ENCODE measurements at regions not wholly inside any gene's neighbourhood (a gene's known extent, or its start where the extent isn't known, plus 50 kb on each side); places are given as distances from the start of the nearest gene placed in this dataset.
"Not testable (repeated sequence)": the region's sequence is repeated elsewhere in the genome, so short reads cannot be mapped to it uniquely, and the experiment has no call there.

- no peak for DNase-seq (ENCODE audit: low read depth in 2 of 2)
Observed at GRCh38 chr12:67837876-67838275, 151.4 kb upstream of the IFNG-AS1 start.

- DNase-seq (ENCODE audit: low read depth in 2 of 2), result no peak
Observed at GRCh38 chr12:67842124-67842523, 147.1 kb upstream of the IFNG-AS1 start.

DNA sequence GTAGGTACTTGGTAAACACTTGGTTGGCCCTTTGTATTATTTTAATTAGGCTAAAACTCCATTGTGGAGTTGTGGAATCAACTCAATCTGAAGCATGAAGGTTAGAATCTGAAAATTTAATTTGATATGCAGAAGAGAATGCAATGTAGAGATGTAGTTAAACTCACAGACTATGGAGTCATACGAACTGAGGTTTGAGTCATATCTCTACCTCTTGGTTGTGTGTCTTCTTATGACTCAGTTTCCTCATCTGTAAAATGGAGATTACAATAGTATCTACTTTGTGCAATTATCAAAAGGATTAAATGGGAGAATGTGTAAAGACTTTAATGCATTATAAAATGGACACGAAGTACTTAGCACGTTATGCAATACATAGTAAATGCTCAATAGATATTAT is 146.0 kb upstream of the IFNG-AS1 start:
- DNase-seq (ENCODE audit: low read depth in 2 of 2), result no peak

DNA sequence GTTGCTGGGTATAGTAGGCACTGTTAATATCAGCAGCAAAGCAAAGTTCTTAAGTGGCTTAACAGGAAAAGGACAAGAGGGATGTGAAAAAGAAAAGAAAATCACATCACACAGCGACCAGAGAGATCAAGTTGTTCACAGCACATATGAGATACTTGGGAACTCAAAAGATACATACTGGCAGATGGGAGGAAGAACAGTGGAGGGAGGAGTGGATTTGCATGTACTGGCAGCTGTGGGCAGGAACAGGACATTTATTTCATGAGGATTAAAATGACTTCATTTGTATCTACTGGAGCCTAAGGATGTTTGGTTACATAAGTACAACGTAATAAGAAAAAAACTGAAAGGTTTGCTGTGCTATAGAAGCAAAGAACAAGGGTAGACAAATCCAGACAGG is 136.5 kb upstream of the IFNG-AS1 start:
- no peak for DNase-seq (ENCODE audit: low read depth in 2 of 2)

- no peak for DNase-seq (ENCODE audit: low read depth in 2 of 2)
Observed at GRCh38 chr12:67853204-67853603, 136.0 kb upstream of the IFNG-AS1 start.

GRCh38 chr12:67854351-67854750 is 134.9 kb upstream of the IFNG-AS1 start:
- no peak for DNase-seq (ENCODE audit: low read depth in 2 of 2)

DNA sequence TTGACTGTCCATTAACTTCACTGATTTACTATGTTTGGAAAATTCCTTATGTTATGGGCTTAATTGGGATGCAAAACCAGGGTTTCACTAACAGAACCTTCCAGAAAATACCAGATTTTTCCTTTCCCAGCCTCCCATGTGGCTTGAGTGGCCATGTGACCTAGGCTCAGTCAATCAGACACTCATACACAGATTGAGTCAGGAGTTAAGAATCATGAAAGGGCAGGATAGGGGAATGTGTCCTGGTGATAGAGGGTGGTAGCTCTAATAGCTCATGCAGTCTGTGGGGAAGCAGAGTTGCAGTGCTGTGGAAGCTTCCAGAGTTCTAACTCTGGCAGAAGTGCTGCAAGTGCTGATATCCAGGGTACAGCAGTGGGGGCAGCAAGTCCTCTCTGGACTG is 134.1 kb upstream of the IFNG-AS1 start:
- no peak for DNase-seq (ENCODE audit: low read depth in 2 of 2)

DNA sequence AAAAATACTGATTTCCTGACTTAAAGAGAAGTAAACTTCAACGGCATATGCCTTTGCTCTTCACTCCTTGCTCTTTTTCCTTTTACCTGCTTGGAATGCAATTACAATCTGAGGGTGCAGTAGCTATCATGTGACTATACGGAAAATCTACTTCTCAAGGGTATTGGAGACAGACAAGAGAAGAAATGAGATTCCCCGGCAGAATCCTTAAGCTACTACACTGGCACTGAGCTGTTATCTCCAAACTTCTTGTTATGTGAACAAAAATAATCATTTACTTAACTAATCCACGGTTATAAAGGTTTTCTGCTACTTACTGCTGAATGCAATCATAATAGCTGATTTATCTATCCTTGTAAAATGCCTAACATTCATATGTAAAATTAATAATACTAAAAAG is 118.0 kb upstream of the IFNG-AS1 start:
- DNase-seq (ENCODE audit: low read depth in 2 of 2), result no peak

- DNase-seq (ENCODE audit: low read depth in 2 of 2), result no peak
Observed at GRCh38 chr12:67873355-67873754, 115.9 kb upstream of the IFNG-AS1 start.

DNA sequence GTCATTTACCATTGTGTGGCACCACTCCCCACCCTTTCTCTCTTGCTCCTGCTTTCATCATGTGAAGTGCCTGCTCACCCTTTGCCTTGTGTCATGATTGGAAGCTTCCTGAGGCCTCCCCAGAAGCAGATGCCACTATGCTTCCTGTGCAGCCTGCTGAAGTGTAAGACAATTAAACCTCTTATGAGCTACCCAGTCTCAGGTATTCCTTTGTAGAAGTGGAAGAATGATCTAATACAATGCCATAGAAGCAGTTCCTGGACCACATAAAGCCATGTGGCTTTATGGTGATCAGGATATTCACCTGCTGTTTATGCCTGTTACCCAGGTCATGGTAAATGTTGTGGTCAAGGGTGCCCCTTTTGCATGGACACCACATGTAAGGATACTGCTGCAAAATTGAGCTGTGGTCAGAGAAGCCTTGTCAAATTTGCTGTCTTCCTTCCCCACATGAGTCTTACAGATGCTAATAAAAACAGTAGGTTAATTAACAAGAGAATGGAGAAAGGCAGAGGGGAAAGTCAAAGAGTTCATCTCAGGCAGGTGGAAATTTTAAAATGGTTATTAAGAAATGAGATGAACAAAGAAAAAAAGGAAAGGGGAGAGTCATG is 112.8 kb upstream of the IFNG-AS1 start:
- no peak for DNase-seq (ENCODE audit: low read depth in 2 of 2)

DNA sequence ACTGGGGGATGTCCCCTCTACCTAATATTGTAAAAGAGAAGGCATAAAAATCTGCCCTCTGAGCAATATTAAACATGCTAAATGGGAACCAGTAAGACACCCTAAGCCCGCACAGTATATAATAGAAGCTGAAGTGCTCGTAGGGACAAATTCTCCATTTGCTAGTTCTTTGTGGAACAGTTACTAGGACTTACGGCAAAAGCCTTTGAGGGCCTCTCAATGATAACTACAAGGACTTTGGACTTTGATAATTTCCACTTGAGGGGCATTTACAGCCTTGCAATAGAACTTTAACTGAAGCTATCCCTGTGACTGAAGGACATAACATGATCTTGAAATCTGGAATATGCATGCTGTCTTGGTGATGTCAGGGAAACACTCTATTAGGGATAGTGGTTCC is 111.5 kb upstream of the IFNG-AS1 start:
- no peak for DNase-seq (ENCODE audit: low read depth in 2 of 2)

DNA sequence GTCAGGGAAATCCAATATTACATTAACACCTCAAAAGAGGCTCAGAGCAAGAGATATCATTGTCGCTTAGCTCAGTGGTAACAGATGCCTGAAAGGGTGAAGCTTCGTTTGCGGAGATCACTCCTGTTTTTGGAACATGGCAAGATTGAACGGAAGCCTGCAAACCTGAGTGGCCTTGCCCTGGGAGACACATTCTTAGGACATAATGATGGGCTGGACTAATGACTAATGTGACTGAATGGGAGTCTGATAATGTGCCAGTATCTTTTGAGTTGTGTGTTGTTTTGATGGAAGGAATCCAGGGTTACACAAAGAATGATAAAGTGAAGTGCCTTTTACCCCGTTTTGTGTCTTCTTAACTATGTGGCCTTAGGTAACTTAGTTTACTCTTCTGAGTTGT is 109.3 kb upstream of the IFNG-AS1 start:
- no peak for DNase-seq (ENCODE audit: low read depth in 2 of 2)

GRCh38 chr12:67881565-67881964 is 107.7 kb upstream of the IFNG-AS1 start:
- DNase-seq (ENCODE audit: low read depth in 2 of 2), result no peak

DNA sequence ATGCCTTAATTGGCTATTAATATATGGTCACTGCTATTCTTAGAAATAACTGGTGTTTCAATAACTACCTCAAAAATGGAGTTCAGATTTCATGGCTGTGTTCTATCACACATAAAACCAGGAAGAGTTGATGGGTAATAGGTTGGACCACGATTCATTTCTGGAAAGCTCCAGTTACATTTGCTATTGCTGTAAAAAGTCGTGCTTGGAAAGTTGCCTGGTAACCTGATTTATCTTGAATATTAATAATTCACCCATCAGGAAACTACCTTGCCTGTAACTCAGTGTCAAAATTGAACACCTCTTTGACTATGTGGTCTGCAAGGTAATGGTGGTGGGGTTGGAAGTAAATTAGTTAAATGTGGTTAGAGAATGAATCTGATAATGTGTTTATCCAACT is 104.7 kb upstream of the IFNG-AS1 start:
- no peak for DNase-seq (ENCODE audit: low read depth in 2 of 2)

- DNase-seq (ENCODE audit: low read depth in 2 of 2), result no peak
Observed at GRCh38 chr12:67885375-67886169, 103.7 kb upstream of the IFNG-AS1 start.

DNA sequence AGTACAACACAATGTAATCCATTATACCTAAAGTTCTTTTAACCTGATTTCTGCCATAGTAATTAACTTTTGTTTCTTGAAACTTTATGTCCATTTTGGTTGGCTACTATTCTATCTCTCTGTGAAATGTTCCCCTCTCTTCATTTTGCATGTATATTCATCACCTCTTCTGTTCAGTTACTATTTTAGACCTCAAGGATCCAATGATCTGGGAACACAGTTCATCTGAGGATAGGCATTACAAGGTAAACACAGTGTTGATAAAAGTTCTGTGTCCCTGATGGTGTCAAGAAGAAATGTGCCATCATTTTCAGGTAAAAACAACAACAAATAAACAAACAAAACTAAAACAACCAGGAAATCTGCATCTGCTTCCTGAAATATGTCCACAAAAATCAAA is 102.2 kb upstream of the IFNG-AS1 start:
- no peak for DNase-seq (ENCODE audit: low read depth in 2 of 2)

DNA sequence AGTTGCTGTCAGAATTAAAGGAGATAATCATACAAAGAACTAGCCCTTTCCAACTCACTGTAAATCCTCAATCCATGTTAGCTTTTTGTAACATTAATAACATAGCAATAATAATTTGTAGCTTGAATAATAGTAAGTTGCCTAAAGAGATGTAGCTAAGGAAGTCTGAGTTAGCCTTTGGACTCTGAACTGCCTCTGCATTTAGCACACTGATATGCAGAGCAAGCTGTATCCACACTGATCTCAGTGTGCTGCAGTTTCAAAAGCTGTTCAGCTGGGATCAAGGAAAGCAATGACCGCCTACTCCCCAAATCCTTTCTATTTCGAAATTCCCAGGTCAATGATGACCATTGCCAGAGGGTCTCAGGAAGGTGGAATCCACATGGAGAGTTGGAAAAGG is 99.3 kb upstream of the IFNG-AS1 start:
- no peak for DNase-seq (ENCODE audit: low read depth in 2 of 2)

DNA sequence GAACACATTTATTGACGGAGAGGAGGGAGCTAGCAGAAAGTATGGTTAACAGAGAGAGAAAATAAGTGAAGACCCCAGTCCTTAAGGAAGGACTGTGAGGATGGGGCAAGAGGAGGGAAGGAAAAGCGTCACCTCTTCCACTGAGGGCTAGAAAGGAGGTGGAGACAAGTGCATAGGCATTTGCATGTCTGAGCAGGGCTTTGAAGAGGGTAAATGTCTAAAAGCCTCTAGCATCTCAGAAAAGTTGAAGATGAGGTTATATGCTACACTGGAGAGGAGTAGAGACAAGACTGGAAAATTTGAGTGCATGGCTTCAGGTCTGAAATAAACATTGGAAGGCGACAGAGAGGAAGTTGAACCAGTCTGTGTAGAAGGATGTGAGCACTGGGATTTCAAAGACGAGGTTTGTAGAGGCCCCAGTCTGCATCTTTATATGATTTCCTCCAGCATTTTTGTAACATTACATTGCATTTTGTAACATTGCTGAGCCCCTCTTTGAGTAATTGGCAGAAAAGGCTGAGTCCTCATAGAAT is 98.5 kb upstream of the IFNG-AS1 start:
- no peak for DNase-seq (ENCODE audit: low read depth in 2 of 2)

DNA sequence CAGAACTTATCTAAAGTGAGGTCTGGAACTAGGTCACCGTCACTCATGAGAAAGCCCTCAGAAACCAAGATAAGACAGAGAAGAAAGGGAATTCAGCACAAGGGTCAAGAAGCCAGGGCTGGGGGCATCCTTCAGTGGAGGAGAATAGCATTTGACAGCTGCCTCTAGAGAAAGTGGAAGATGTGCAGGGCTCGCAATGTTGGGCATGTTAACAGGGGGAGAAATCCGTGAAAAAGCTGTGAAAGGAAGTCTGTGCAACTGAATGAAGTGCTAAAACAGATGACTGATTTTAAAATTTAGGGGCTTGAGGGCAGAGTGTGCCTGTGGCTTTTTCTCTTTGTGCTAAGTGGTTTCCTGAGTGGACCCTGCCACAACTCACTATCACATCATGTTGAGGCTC is 97.7 kb upstream of the IFNG-AS1 start:
- no peak for DNase-seq (ENCODE audit: low read depth in 2 of 2)

DNA sequence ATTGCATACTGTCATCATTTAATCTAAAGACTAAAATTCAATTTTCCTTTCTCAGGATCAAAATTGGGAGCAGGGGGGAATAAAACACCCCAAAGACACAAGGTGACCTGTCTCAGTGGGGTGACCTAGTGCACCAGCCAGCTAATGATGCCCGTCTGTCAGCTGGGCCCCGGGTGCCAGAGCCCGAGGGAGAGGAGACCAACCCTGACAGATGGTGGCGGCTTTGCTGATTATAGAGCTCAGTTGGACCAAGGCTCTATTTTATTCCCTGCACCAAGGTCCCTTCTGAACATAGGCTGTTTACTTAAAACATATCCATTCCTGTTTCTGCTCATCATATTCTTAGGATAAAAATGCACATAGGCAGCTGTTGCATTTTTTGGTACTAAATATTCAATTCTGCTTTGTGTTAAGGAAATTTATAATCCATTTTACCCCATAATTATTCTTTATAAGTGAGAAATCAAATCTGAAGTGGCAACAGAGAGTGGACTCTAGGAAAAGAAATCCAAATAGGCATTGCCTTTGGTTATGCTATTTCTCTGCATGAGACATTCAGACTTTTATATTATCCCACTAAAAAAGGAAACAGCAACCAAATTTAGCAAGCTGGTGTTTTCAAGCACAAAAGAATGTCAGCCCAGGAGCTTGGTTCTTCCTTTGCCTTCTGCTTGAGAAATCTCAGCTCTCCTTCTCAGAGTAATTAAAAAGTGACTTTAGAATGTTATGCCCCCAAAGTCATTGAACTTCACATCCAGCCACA is 96.8 kb upstream of the IFNG-AS1 start:
- DNase-seq (ENCODE audit: low read depth in 2 of 2), result no peak

- DNase-seq (ENCODE audit: low read depth in 2 of 2), result no peak
Observed at GRCh38 chr12:67893022-67893580, 96.1 kb upstream of the IFNG-AS1 start.

DNA sequence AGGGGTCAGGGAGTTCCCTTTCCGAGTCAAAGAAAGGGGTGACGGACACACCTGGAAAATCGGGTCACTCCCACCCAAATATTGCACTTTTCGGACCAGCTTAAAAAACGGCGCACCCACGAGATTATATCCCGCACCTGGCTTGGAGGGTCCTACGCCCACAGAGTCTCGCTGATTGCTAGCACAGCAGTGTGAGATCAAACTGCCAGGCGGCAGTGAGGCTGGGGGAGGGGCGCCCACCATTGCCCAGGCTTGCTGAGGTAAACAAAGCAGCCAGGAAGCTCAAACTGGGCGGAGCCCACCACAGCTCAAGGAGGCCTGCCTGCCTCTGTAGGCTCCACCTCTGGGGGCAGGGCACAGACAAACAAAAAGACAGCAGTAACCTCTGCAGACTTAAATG is 88.8 kb upstream of the IFNG-AS1 start:
- not testable (repeated sequence) for DNase-seq (ENCODE audit: low read depth in 2 of 2)
